ENCODE measurements at regions not wholly inside any gene's neighbourhood (a gene's known extent, or its start where the extent isn't known, plus 50 kb on each side); places are given as distances from the start of the nearest gene placed in this dataset.

DNA sequence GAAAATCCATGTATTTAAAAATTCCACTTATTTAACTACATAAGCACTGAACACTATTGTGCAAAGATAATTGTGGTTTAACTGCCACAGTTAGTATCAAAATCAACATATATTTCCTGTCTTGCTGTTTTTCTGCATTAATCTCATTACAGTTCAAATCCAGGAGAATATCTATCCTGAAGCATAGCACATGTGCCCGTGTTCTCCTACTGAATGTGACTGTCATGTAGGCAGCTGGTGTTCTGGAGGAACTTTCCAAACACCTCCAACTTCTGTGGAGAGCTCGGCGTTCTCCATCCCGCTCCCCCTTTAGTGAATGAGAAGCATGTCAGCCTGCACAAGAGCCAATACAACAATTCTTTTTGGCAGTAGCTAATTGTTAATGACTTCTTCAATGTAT lies 76.4 kb upstream of the IKZF1 start:
- no peak overlapping the region for H3K4me3 Mint-ChIP-seq (ENCODE audit: unreplicated experiment)
- H3K36me3 Mint-ChIP-seq (ENCODE audit: insufficient read depth, unreplicated experiment), result no peaks in the 10 kb centered on the region
- intact Hi-C loops (cut with micrococcal nuclease), result no loop called here
- TF ChIP-seq, protein P1, sequence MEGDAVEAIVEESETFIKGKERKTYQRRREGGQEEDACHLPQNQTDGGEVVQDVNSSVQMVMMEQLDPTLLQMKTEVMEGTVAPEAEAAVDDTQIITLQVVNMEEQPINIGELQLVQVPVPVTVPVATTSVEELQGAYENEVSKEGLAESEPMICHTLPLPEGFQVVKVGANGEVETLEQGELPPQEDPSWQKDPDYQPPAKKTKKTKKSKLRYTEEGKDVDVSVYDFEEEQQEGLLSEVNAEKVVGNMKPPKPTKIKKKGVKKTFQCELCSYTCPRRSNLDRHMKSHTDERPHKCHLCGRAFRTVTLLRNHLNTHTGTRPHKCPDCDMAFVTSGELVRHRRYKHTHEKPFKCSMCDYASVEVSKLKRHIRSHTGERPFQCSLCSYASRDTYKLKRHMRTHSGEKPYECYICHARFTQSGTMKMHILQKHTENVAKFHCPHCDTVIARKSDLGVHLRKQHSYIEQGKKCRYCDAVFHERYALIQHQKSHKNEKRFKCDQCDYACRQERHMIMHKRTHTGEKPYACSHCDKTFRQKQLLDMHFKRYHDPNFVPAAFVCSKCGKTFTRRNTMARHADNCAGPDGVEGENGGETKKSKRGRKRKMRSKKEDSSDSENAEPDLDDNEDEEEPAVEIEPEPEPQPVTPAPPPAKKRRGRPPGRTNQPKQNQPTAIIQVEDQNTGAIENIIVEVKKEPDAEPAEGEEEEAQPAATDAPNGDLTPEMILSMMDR (IDR thresholded peaks at IDR 0.05; ENCODE audit: unreplicated experiment), result no peak
- DNase-seq (ENCODE audit: unreplicated experiment), result no peak
- H3K27me3 Mint-ChIP-seq (ENCODE audit: insufficient read depth, unreplicated experiment), result peaks cover 34% of the 10 kb centered on the region
- CTCF ChIA-PET, result interaction anchor here (0.8 to 0.9 kb wide), 2 partner anchors 17 to 23 kb away, joined by 3 to 5 read pairs; no protein-coding TSS in a partner anchor
- no TSS peak for BruUV-seq (replicated peaks)
- POLR2A ChIA-PET, result no interaction called here
- no peak overlapping the region for H3K27ac Mint-ChIP-seq (ENCODE audit: low read depth, unreplicated experiment)
- H3K9me3 Mint-ChIP-seq (ENCODE audit: unreplicated experiment), result no peaks in the 10 kb centered on the region
- H3K4me1 Mint-ChIP-seq (ENCODE audit: insufficient read depth, unreplicated experiment), result no peaks in the 10 kb centered on the region

DNA sequence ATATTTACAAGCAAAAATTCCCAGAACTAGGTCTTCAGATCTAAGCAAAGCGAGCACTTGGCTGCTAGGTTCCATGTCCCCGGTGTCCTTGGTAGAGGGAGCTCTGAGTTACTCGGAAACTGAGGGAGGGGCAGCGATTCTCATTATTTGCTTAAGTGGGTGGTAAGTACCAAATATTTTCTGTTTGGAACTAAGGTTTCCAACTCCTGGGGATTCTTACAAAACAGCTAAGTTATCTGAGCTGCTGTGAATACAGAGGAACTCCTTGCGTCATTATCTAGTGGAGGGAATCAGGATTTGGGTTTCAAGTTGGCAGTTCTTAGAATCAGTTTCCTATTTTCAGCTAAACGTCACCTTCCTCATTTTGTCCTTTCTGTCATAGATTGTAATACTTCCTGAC lies 76.8 kb upstream of the IKZF1 start:
- ChIA-PET POLR2A (no interaction called here), CTCF (interaction anchor here (0.7 to 1.1 kb wide), 5 partner anchors 17 to 190 kb away, joined by 3 to 5 read pairs (median 4); no protein-coding TSS in a partner anchor)
- no peak for DNase-seq (ENCODE audit: unreplicated experiment)
- no peaks in the 10 kb centered on the region for H3K4me1 Mint-ChIP-seq (ENCODE audit: insufficient read depth, unreplicated experiment)
- intact Hi-C loops (cut with micrococcal nuclease), result no loop called here
- no peak overlapping the region for H3K27ac Mint-ChIP-seq (ENCODE audit: low read depth, unreplicated experiment)
- no peaks in the 10 kb centered on the region for H3K9me3 Mint-ChIP-seq (ENCODE audit: unreplicated experiment)
- no peak overlapping the region for H3K4me3 Mint-ChIP-seq (ENCODE audit: unreplicated experiment)
- TF ChIP-seq, protein P1 (IDR thresholded peaks at IDR 0.05; ENCODE audit: unreplicated experiment), result no peak
- no peaks in the 10 kb centered on the region for H3K36me3 Mint-ChIP-seq (ENCODE audit: insufficient read depth, unreplicated experiment)
- H3K27me3 Mint-ChIP-seq (ENCODE audit: insufficient read depth, unreplicated experiment), result peaks cover 34% of the 10 kb centered on the region
- BruUV-seq (replicated peaks), result no TSS peak

GRCh38 chr7:50226669-50227068 lies 77.8 kb upstream of the IKZF1 start:
- Mint-ChIP-seq H3K4me1 (ENCODE audit: insufficient read depth, unreplicated experiment) (no peaks in the 10 kb centered on the region), H3K27ac (ENCODE audit: low read depth, unreplicated experiment) (no peak overlapping the region), H3K9me3 (ENCODE audit: unreplicated experiment) (no peaks in the 10 kb centered on the region), H3K27me3 (ENCODE audit: insufficient read depth, unreplicated experiment) (peaks cover 34% of the 10 kb centered on the region), H3K4me3 (ENCODE audit: unreplicated experiment) (no peak overlapping the region), H3K36me3 (ENCODE audit: insufficient read depth, unreplicated experiment) (no peaks in the 10 kb centered on the region)
- intact Hi-C loops (cut with micrococcal nuclease), result no loop called here
- no TSS peak for BruUV-seq (replicated peaks)
- ChIA-PET POLR2A (no interaction called here), CTCF (interaction anchor here (0.6 to 1.1 kb wide), 6 partner anchors 20 to 1111 kb away, joined by 3 to 4 read pairs (median 4); no protein-coding TSS in a partner anchor)
- DNase-seq (ENCODE audit: unreplicated experiment), result no peak
- TF ChIP-seq, protein P1 (IDR thresholded peaks at IDR 0.05; ENCODE audit: unreplicated experiment), result no peak

- H3K4me1 Mint-ChIP-seq (ENCODE audit: insufficient read depth, unreplicated experiment), result no peaks in the 10 kb centered on the region
- no peak overlapping the region for H3K27ac Mint-ChIP-seq (ENCODE audit: low read depth, unreplicated experiment)
- ChIA-PET CTCF (interaction anchor here (0.6 to 1.0 kb wide), 3 partner anchors 19 to 192 kb away, joined by 3 to 4 read pairs (median 3); no protein-coding TSS in a partner anchor), POLR2A (no interaction called here)
- no peak overlapping the region for H3K4me3 Mint-ChIP-seq (ENCODE audit: unreplicated experiment)
- no TSS peak for BruUV-seq (replicated peaks)
- peaks cover 37% of the 10 kb centered on the region for H3K27me3 Mint-ChIP-seq (ENCODE audit: insufficient read depth, unreplicated experiment)
- no peaks in the 10 kb centered on the region for H3K9me3 Mint-ChIP-seq (ENCODE audit: unreplicated experiment)
- intact Hi-C loops (cut with micrococcal nuclease), result no loop called here
- no peak for DNase-seq (ENCODE audit: unreplicated experiment)
- no peaks in the 10 kb centered on the region for H3K36me3 Mint-ChIP-seq (ENCODE audit: insufficient read depth, unreplicated experiment)
- TF ChIP-seq, protein P1 (IDR thresholded peaks at IDR 0.05; ENCODE audit: unreplicated experiment), result no peak
These were observed 78.4 kb upstream of the IKZF1 start for GRCh38 chr7:50226145-50226544.

Measured in MCF 10A (cell line).